HG03066 (cell line): ENCODE measurements at regions not wholly inside any gene's neighbourhood (a gene's known extent, or its start where the extent isn't known, plus 50 kb on each side); places are given as distances from the start of the nearest gene placed in this dataset.

Source experiments
- ATAC-seq: cut with Tn5 transposase; IDR thresholded peaks from one replicate; pipeline ENCODE4 v1.9.1; 2021; ENCODE audit warnings: low read depth; ENCODE audit not compliant: unreplicated experiment

GRCh38 chr5:93809430-93809829 is 68.0 kb upstream of the POU5F2 start:
- ATAC-seq, result no peak

DNA sequence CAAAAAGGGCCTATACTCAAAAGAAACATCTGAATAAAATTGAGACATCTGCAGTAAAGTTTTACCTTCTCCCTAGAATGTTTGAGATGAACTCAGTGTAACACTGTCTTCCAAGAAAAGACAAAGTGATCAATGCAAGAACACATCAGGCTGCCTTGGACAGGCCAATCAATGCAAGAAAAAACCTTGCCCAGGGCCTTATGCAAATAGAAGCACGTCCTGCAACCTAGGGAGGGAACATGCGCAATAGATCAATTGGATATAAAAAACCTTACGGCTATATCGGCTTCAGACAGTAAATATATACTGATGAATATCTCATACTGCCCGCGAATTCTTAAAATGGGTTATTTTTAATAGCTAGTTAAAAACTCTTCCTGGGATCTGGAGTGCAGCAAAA is 66.4 kb upstream of the POU5F2 start:
- no peak for ATAC-seq

- no peak for ATAC-seq
Measured at GRCh38 chr5:93805616-93806379, 64.4 kb upstream of the POU5F2 start.

- no peak for ATAC-seq
Measured at GRCh38 chr5:93800988-93801811, 59.8 kb upstream of the POU5F2 start.

GRCh38 chr5:93794954-93795353 is 53.6 kb upstream of the POU5F2 start:
- no peak for ATAC-seq

- ATAC-seq, result no peak
Measured at GRCh38 chr5:93793159-93793781, 51.9 kb upstream of the POU5F2 start.

DNA sequence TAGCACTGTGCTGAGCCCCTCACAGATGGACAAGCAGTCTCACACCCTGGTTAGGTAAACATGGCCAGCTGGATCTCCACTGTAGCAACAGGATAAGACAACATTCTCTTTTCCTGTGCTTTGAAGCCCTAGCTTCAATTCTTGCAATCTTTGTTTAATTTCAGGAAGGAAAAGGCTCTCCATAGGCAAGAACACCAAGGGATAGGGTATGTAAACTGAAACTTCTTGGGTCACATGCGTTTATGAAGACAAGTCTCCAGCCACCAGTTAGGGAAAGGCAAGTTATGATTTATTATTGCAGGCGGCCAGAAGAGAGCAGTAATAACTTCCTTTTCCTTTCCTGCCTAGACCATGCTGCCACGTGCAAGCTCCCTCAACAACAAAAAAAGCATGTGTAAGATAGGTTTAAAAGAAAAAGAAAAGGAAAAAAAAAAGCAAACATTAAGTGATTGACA is 50.1 kb upstream of the POU5F2 start:
- ATAC-seq, result no peak
